GM23338 (cell line): ENCODE measurements at regions not wholly inside any gene's neighbourhood (a gene's known extent, or its start where the extent isn't known, plus 50 kb on each side); places are given as distances from the start of the nearest gene placed in this dataset.

Experiments
- ATAC-seq: fragments of 200-7000 bp; cut with Tn5 transposase; 3 replicates; pipeline ENCODE4 v1.9.1; 2020
- DNase-seq: peaks from one replicate; pipeline ENCODE4 v3.0.0-alpha.2; 2015; ENCODE audit warnings: low spot score
- H2AFZ ChIP-seq: fragments of 200-600 bp; sonication (generic); 2 replicates; pipeline ENCODE4 v1.8.0; 2016; ENCODE audit warnings: antibody characterized with exemption, mild to moderate bottlenecking, moderate library complexity
- H3F3A ChIP-seq: fragments of 200-600 bp; sonication (generic); replicated peaks from 2 replicates; pipeline ENCODE4 v1.8.0; 2017; ENCODE audit warnings: antibody characterized with exemption, mixed run types, low read depth
- H3K27ac ChIP-seq: fragments of 200-600 bp; sonication (generic); 2 replicates; pipeline ENCODE4 v1.6.1; 2016; ENCODE audit warnings: low read depth
- H3K27me3 ChIP-seq: fragments of 200-600 bp; sonication (generic); 2 replicates; pipeline ENCODE4 v1.8.0; 2016; ENCODE audit warnings: mild to moderate bottlenecking, mixed run types, moderate library complexity; ENCODE audit not compliant: insufficient read depth
- H3K36me3 ChIP-seq: fragments of 200-600 bp; sonication (generic); 2 replicates; pipeline ENCODE4 v1.8.0; 2016; ENCODE audit warnings: mild to moderate bottlenecking; ENCODE audit not compliant: insufficient read depth
- H3K4me1 ChIP-seq: fragments of 200-600 bp; sonication (generic); 2 replicates; pipeline ENCODE4 v1.8.0; 2016; ENCODE audit warnings: mild to moderate bottlenecking, moderate library complexity; ENCODE audit not compliant: insufficient read depth
- H3K4me2 ChIP-seq: fragments of 200-600 bp; sonication (generic); 2 replicates; pipeline ENCODE4 v1.7.1; 2017; ENCODE audit warnings: mixed run types
- H3K4me3 ChIP-seq: fragments of 200-600 bp; sonication (generic); 2 replicates; pipeline ENCODE4 v1.6.1; 2016; ENCODE audit warnings: mixed run types
- H3K79me2 ChIP-seq: fragments of 200-600 bp; sonication (generic); replicated peaks from 2 replicates; pipeline ENCODE4 v1.8.0; 2017; ENCODE audit warnings: mild to moderate bottlenecking; ENCODE audit not compliant: insufficient read depth
- H3K9me2 ChIP-seq: fragments of 200-600 bp; sonication (generic); 2 replicates; pipeline ENCODE4 v1.8.0; 2017; ENCODE audit not compliant: insufficient read depth
- H4K20me1 ChIP-seq: fragments of 200-600 bp; sonication (generic); replicated peaks from 2 replicates; pipeline ENCODE4 v1.8.0; 2017; ENCODE audit warnings: mild to moderate bottlenecking; ENCODE audit not compliant: insufficient read depth
- H3K27ac Mint-ChIP-seq: 2 replicates; pipeline ENCODE4 v1.8.0; 2020; ENCODE audit warnings: inconsistent platforms, mild to moderate bottlenecking, moderate library complexity, mixed read lengths
- H3K27me3 Mint-ChIP-seq: 3 replicates; pipeline ENCODE4 v1.8.0; 2022; ENCODE audit warnings: low read depth, mild to moderate bottlenecking, moderate library complexity, mixed read lengths, inconsistent platforms; ENCODE audit not compliant: insufficient read depth, poor library complexity
- H3K36me3 Mint-ChIP-seq: 3 replicates; pipeline ENCODE4 v1.8.0; 2021; ENCODE audit warnings: low read depth, mild to moderate bottlenecking, inconsistent platforms, moderate library complexity, mixed read lengths
- H3K4me1 Mint-ChIP-seq: 3 replicates; pipeline ENCODE4 v1.8.0; 2020; ENCODE audit warnings: mild to moderate bottlenecking, inconsistent platforms, mixed read lengths
- H3K4me3 Mint-ChIP-seq: 3 replicates; pipeline ENCODE4 v1.8.0; 2021; ENCODE audit warnings: moderate library complexity, mild to moderate bottlenecking, inconsistent platforms, mixed read lengths
- H3K9me3 Mint-ChIP-seq: 3 replicates; pipeline ENCODE4 v1.8.0; 2020; ENCODE audit warnings: moderate library complexity, mild to moderate bottlenecking, inconsistent platforms, mixed read lengths
- CREB1 ChIP-seq: fragments of 250-450 bp; sonication (Bioruptor Pico); IDR thresholded peaks from 2 replicates; pipeline ENCODE4 v1.5.0; 2020; ENCODE audit warnings: low read depth, mild to moderate bottlenecking, moderate library complexity
- CTCF ChIP-seq, 2 experiments: fragments of 200-600 bp in 1 of 2; sonication (generic) in 1 of 2; conservative IDR thresholded peaks; 2 replicates each; pipeline versions ENCODE4 v1.5.1 to v1.6.1; 2016 to 2017; ENCODE audit warnings: antibody characterized with exemption in 2 of 2, low read depth in 2 of 2, mild to moderate bottlenecking in 2 of 2, moderate library complexity in 1 of 2
- ETS1 ChIP-seq: IDR thresholded peaks from 2 replicates; pipeline ENCODE4 v1.6.1; 2016; ENCODE audit warnings: antibody characterized with exemption
- EZH2 ChIP-seq: fragments of 200-600 bp; sonication (generic); IDR thresholded peaks from one replicate; pipeline ENCODE4 v1.8.0; 2017; ENCODE audit warnings: antibody characterized with exemption, mild to moderate bottlenecking, low read depth; ENCODE audit not compliant: unreplicated experiment
- EZH2phosphoT487 ChIP-seq: fragments of 200-600 bp; sonication (generic); IDR thresholded peaks from one replicate; pipeline ENCODE4 v1.8.1; 2018; ENCODE audit warnings: antibody characterized with exemption; ENCODE audit not compliant: unreplicated experiment
- JUNB ChIP-seq: IDR thresholded peaks from one replicate; pipeline ENCODE4 v1.6.1; 2016; ENCODE audit warnings: antibody characterized with exemption; ENCODE audit not compliant: unreplicated experiment
- NANOG ChIP-seq: IDR thresholded peaks from 2 replicates; pipeline ENCODE4 v1.6.1; 2016; ENCODE audit warnings: antibody characterized with exemption, borderline replicate concordance
- POLR2AphosphoS5 ChIP-seq: IDR thresholded peaks from 2 replicates; pipeline ENCODE4 v1.6.1; 2016; ENCODE audit warnings: antibody characterized with exemption, low read depth
- STAT1 ChIP-seq: IDR thresholded peaks from one replicate; pipeline ENCODE4 v1.6.1; 2016; ENCODE audit warnings: antibody characterized with exemption; ENCODE audit not compliant: unreplicated experiment
- ZNF114 ChIP-seq: fragments of 250-450 bp; sonication (Bioruptor Pico); IDR thresholded peaks from 2 replicates; pipeline ENCODE4 v1.5.0; 2020; ENCODE audit warnings: mild to moderate bottlenecking, moderate library complexity
- ZNF331 ChIP-seq: fragments of 250-450 bp; sonication (Bioruptor Pico); IDR thresholded peaks from 2 replicates; pipeline ENCODE4 v1.5.0; 2020; ENCODE audit warnings: low read depth, mild to moderate bottlenecking, moderate library complexity
- ZNF462 ChIP-seq: fragments of 250-450 bp; sonication (Bioruptor Pico); IDR thresholded peaks from 2 replicates; pipeline ENCODE4 v1.5.0; 2020; ENCODE audit warnings: mild to moderate bottlenecking, moderate library complexity
- TF ChIP-seq, protein P1 (sequence below): IDR thresholded peaks from one replicate; pipeline ENCODE4 v1.6.1; 2018; ENCODE audit warnings: antibody characterized with exemption; ENCODE audit not compliant: unreplicated experiment

GRCh38 chr5:168128557-168128956 lies 162.9 kb upstream of the WWC1 start:
- H3K4me3 Mint-ChIP-seq = no peak overlapping the region
- Histone ChIP-seq H3K4me2 (no peak overlapping the region), H3K4me1 (peaks cover 6% of the 10 kb centered on the region; the same call in 1 of the 2 replicates), H3K4me3 (no peak overlapping the region), H2AFZ (no peak overlapping the region), H3K36me3 (no peaks in the 10 kb centered on the region), H3K27ac (no peak overlapping the region), H3K79me2 (no peaks in the 10 kb centered on the region), H3F3A (no peaks in the 10 kb centered on the region), H3K9me2 (no peaks in the 10 kb centered on the region; the same call in 1 of the 2 replicates), H4K20me1 (no peaks in the 10 kb centered on the region), H3K27me3 (no peaks in the 10 kb centered on the region)
- H3K9me3 Mint-ChIP-seq = no peaks in the 10 kb centered on the region
- H3K27ac Mint-ChIP-seq = no peak overlapping the region
- H3K4me1 Mint-ChIP-seq = peaks cover 15% of the 10 kb centered on the region; the same call in 2 of the 3 replicates
- TF ChIP-seq ZNF462 (CRISPR knock-in tag) (no peak), STAT1 (no peak), ZNF331 (CRISPR knock-in tag) (no peak), EZH2 (no peak), CREB1 (CRISPR knock-in tag) (no peak), CTCF (conservative IDR thresholded peaks at IDR 0.05; ENCODE audit: low read depth in 2 of 2) (no peak), ETS1 (no peak), ZNF114 (CRISPR knock-in tag) (no peak), EZH2phosphoT487 (no peak), POLR2AphosphoS5 (no peak), JUNB (no peak), NANOG (no peak)
- TF ChIP-seq, protein P1, sequence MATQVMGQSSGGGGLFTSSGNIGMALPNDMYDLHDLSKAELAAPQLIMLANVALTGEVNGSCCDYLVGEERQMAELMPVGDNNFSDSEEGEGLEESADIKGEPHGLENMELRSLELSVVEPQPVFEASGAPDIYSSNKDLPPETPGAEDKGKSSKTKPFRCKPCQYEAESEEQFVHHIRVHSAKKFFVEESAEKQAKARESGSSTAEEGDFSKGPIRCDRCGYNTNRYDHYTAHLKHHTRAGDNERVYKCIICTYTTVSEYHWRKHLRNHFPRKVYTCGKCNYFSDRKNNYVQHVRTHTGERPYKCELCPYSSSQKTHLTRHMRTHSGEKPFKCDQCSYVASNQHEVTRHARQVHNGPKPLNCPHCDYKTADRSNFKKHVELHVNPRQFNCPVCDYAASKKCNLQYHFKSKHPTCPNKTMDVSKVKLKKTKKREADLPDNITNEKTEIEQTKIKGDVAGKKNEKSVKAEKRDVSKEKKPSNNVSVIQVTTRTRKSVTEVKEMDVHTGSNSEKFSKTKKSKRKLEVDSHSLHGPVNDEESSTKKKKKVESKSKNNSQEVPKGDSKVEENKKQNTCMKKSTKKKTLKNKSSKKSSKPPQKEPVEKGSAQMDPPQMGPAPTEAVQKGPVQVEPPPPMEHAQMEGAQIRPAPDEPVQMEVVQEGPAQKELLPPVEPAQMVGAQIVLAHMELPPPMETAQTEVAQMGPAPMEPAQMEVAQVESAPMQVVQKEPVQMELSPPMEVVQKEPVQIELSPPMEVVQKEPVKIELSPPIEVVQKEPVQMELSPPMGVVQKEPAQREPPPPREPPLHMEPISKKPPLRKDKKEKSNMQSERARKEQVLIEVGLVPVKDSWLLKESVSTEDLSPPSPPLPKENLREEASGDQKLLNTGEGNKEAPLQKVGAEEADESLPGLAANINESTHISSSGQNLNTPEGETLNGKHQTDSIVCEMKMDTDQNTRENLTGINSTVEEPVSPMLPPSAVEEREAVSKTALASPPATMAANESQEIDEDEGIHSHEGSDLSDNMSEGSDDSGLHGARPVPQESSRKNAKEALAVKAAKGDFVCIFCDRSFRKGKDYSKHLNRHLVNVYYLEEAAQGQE = no peak
- DNase-seq (no peak), ATAC-seq (no peak)
- no peaks in the 10 kb centered on the region for H3K36me3 Mint-ChIP-seq
- no peaks in the 10 kb centered on the region for H3K27me3 Mint-ChIP-seq
